GM19023 (cell line): ENCODE measurements at regions not wholly inside any gene's neighbourhood (a gene's known extent, or its start where the extent isn't known, plus 50 kb on each side); places are given as distances from the start of the nearest gene placed in this dataset.
"Not testable (repeated sequence)": the region's sequence is repeated elsewhere in the genome, so short reads cannot be mapped to it uniquely, and the experiment has no call there.

ENCODE experiments used
- ATAC-seq: cut with Tn5 transposase; IDR thresholded peaks from one replicate; pipeline ENCODE4 v1.9.1; 2021; ENCODE audit warnings: mild to moderate bottlenecking, moderate library complexity; ENCODE audit not compliant: unreplicated experiment

- no peak for ATAC-seq
These were observed 714.1 kb downstream of the ZNF385D start for GRCh38 chr3:21036888-21037287.

- ATAC-seq = no peak
These were observed 722.6 kb downstream of the ZNF385D start for GRCh38 chr3:21028412-21028811.

- ATAC-seq = no peak
These were observed 726.4 kb downstream of the ZNF385D start for GRCh38 chr3:21024563-21024962.

- ATAC-seq = no peak
These were observed 730.3 kb downstream of the ZNF385D start for GRCh38 chr3:21020681-21021080.

GRCh38 chr3:21020043-21020442, 731.0 kb downstream of the ZNF385D start:
- ATAC-seq = no peak

- no peak for ATAC-seq
These were observed 733.7 kb downstream of the ZNF385D start for GRCh38 chr3:21017115-21017852.

GRCh38 chr3:21013566-21013965, 737.4 kb downstream of the ZNF385D start:
- no peak for ATAC-seq

GRCh38 chr3:20999661-21000060, 751.3 kb downstream of the ZNF385D start:
- no peak for ATAC-seq

GRCh38 chr3:20997183-20997582, 753.8 kb downstream of the ZNF385D start:
- ATAC-seq = no peak

GRCh38 chr3:20990896-20991295, 760.1 kb downstream of the ZNF385D start:
- ATAC-seq = no peak

GRCh38 chr3:20989653-20990052, 761.4 kb downstream of the ZNF385D start:
- ATAC-seq = not testable (repeated sequence)

- ATAC-seq = no peak
These were observed 766.3 kb downstream of the ZNF385D start for GRCh38 chr3:20984594-20985205.

- ATAC-seq = no peak
These were observed 775.8 kb downstream of the ZNF385D start for GRCh38 chr3:20975188-20975651.

GRCh38 chr3:20974396-20974795, 776.6 kb downstream of the ZNF385D start:
- no peak for ATAC-seq

- not testable (repeated sequence) for ATAC-seq
These were observed 780.2 kb downstream of the ZNF385D start for GRCh38 chr3:20970807-20971206.

- ATAC-seq = not testable (repeated sequence)
These were observed 781.5 kb upstream of the SGO1 start for GRCh38 chr3:20967485-20967884.

GRCh38 chr3:20958161-20958560, 772.2 kb upstream of the SGO1 start:
- ATAC-seq = no peak

- no peak for ATAC-seq
These were observed 759.9 kb upstream of the SGO1 start for GRCh38 chr3:20945892-20946291.

- ATAC-seq = no peak
These were observed 749.8 kb upstream of the SGO1 start for GRCh38 chr3:20935791-20936190.

- ATAC-seq = no peak
These were observed 745.8 kb upstream of the SGO1 start for GRCh38 chr3:20931834-20932233.

- no peak for ATAC-seq
These were observed 744.0 kb upstream of the SGO1 start for GRCh38 chr3:20930034-20930433.

GRCh38 chr3:20924646-20925385, 738.8 kb upstream of the SGO1 start:
- no peak for ATAC-seq
